Ascending aorta (tissue), 2 donors: ENCODE measurements at regions not wholly inside any gene's neighbourhood (a gene's known extent, or its start where the extent isn't known, plus 50 kb on each side); places are given as distances from the start of the nearest gene placed in this dataset.

Experiments used
- DNase-seq, 2 donors: peaks; one replicate each; pipeline ENCODE4 v3.0.0-alpha.2; 2019; ENCODE audit warnings: low spot score in 2 of 2
- H3K27ac ChIP-seq, 2 donors: fragments of 200-600 bp; sonication (generic); one replicate each; pipeline ENCODE4 v1.5.1; 2016 to 2017; ENCODE audit warnings: mild to moderate bottlenecking in 1 of 2
- H3K27me3 ChIP-seq: fragments of 200-600 bp; sonication (generic); one replicate; pipeline ENCODE4 v1.5.1; 2017
- H3K36me3 ChIP-seq, 2 donors: fragments of 200-600 bp; sonication (generic); one replicate each; pipeline ENCODE4 v1.5.1; 2016
- H3K4me1 ChIP-seq, 2 donors: fragments of 200-600 bp; sonication (generic); one replicate each; pipeline ENCODE4 v1.5.1; 2016 to 2017; ENCODE audit warnings: mild to moderate bottlenecking in 1 of 2
- H3K4me3 ChIP-seq, 2 donors: fragments of 200-600 bp; sonication (generic); one replicate each; pipeline ENCODE4 v1.5.1; 2016 to 2017; ENCODE audit warnings: mild to moderate bottlenecking in 1 of 2
- H3K9me3 ChIP-seq, 2 donors: fragments of 200-600 bp; sonication (generic); one replicate each; pipeline ENCODE4 v1.5.1; 2016
- CTCF ChIP-seq, 3 experiments: fragments of 200-600 bp in 2 of 3; fragments of 450-650 bp in 1 of 3; sonication (generic) in 2 of 3; IDR thresholded peaks; one replicate each; pipeline ENCODE4 v1.5.1; 2016 to 2019; ENCODE audit warnings: antibody characterized with exemption in 3 of 3, mild to moderate bottlenecking in 1 of 3, moderate library complexity in 1 of 3
- intact Hi-C: fragments of 100-400 bp; cut with DNase I; formaldehyde crosslinking; loops from one replicate; pipeline ENCODE4 v1.15.1; 2023

GRCh38 chr1:194055536-194055935 lies 869.1 kb upstream of the B3GALT2 start:
- Histone ChIP-seq H3K27ac (no peak overlapping the region), H3K9me3 (no peaks in the 10 kb centered on the region), H3K4me3 (no peak overlapping the region), H3K27me3 (no peaks in the 10 kb centered on the region), H3K36me3 (no peaks in the 10 kb centered on the region), H3K4me1 (no peaks in the 10 kb centered on the region)
- TF ChIP-seq CTCF (IDR thresholded peaks at IDR 0.05), result no peak
- intact Hi-C loops, result no loop called here
- no peak for DNase-seq

GRCh38 chr1:194052514-194053338 lies 866.3 kb upstream of the B3GALT2 start:
- TF ChIP-seq CTCF (IDR thresholded peaks at IDR 0.05), result no peak
- no peak overlapping the region for H3K4me3 ChIP-seq
- no peaks in the 10 kb centered on the region for H3K4me1 ChIP-seq
- no peak overlapping the region for H3K27ac ChIP-seq
- H3K27me3 ChIP-seq, result no peaks in the 10 kb centered on the region
- no peaks in the 10 kb centered on the region for H3K36me3 ChIP-seq
- H3K9me3 ChIP-seq, result no peaks in the 10 kb centered on the region
- DNase-seq, result no peak
- intact Hi-C loops, result no loop called here

GRCh38 chr1:194047921-194048320 lies 861.5 kb upstream of the B3GALT2 start:
- H3K27ac ChIP-seq, result no peak overlapping the region
- intact Hi-C loops, result no loop called here
- no peak for TF ChIP-seq CTCF (IDR thresholded peaks at IDR 0.05)
- no peaks in the 10 kb centered on the region for H3K36me3 ChIP-seq
- no peak for DNase-seq
- H3K4me3 ChIP-seq, result no peak overlapping the region
- H3K9me3 ChIP-seq, result no peaks in the 10 kb centered on the region
- H3K27me3 ChIP-seq, result no peaks in the 10 kb centered on the region
- no peaks in the 10 kb centered on the region for H3K4me1 ChIP-seq

- Histone ChIP-seq H3K27ac (no peak overlapping the region), H3K9me3 (no peaks in the 10 kb centered on the region), H3K27me3 (no peaks in the 10 kb centered on the region), H3K36me3 (no peaks in the 10 kb centered on the region), H3K4me1 (no peaks in the 10 kb centered on the region), H3K4me3 (no peak overlapping the region)
- TF ChIP-seq CTCF (IDR thresholded peaks at IDR 0.05), result no peak
- no peak for DNase-seq
- intact Hi-C loops, result no loop called here
Observed at GRCh38 chr1:194047206-194047605, 860.8 kb upstream of the B3GALT2 start.

- H3K27ac ChIP-seq, result no peak overlapping the region
- no peak overlapping the region for H3K4me3 ChIP-seq
- DNase-seq, result no peak
- intact Hi-C loops, result no loop called here
- H3K36me3 ChIP-seq, result no peaks in the 10 kb centered on the region
- no peaks in the 10 kb centered on the region for H3K9me3 ChIP-seq
- TF ChIP-seq CTCF (IDR thresholded peaks at IDR 0.05), result no peak
- H3K27me3 ChIP-seq, result no peaks in the 10 kb centered on the region
- no peaks in the 10 kb centered on the region for H3K4me1 ChIP-seq
Observed at GRCh38 chr1:194045416-194045815, 859.0 kb upstream of the B3GALT2 start.
